GM15510 (cell line): ENCODE measurements at regions not wholly inside any gene's neighbourhood (a gene's known extent, or its start where the extent isn't known, plus 50 kb on each side); places are given as distances from the start of the nearest gene placed in this dataset.

ENCODE experiments used
- POLR2A ChIP-seq: IDR thresholded peaks from 3 replicates; pipeline ENCODE4 v1.6.1; 2011; ENCODE audit warnings: borderline replicate concordance; ENCODE audit not compliant: insufficient read length; ENCODE audit errors: extremely low read depth

- TF ChIP-seq POLR2A = no peak
Measured at GRCh38 chr12:9260931-9261330, 52.7 kb upstream of the PZP start.

GRCh38 chr12:9258676-9259075, 50.5 kb upstream of the PZP start:
- TF ChIP-seq POLR2A = no peak
